NOMO-1 treated with dmso at 0.1 percent for 144 hours (cell line): ENCODE measurements at regions not wholly inside any gene's neighbourhood (a gene's known extent, or its start where the extent isn't known, plus 50 kb on each side); places are given as distances from the start of the nearest gene placed in this dataset.
A peak's percentile ranks its signal among the peaks of the same experiment; 100 is the strongest.
"Not testable (repeated sequence)": the region's sequence is repeated elsewhere in the genome, so short reads cannot be mapped to it uniquely, and the experiment has no call there.

Experiments
- DNase-seq: peaks from one replicate; lab custom pipeline; 2025; ENCODE audit not compliant: unreplicated experiment; lab: John Stamatoyannopoulos, UW

DNA sequence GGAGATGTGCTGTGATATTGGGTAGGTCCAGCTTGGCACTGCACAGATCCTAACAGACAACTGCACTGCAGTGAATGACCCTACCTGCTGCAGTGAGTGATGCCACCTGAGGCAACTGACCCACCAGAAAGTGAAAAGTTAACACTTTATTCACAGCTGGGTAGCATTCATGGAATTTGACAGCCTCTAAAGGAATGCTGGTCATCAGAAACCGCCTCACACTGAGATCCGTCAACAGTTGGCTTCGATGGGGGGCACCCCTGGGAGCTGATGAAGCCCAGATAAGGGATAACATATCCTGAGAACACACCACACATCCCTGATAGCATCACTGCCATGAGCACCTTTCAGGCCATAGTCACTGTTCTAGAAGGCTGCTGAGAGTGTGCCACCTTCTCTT, 272.4 kb upstream of the CRY1 start:
- no peak for DNase-seq

DNA sequence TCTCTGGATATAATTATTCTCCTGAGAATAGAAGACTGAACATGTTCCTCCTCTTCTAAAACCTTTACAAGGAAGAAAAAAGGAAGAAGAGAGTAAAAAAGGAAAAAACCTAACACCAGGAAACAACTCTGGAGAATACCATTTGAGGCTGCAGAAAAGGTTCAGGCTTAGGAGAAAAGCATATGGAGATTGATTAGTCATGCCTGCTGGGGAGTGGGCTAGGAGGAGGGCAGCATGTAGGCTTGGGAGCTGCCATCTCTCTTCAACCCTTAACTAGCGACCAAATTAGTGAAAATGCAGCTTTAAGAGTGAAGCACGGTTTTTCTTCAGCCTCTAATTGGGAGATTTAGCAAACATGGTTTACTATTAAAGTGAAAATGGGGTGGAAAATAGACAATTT, 273.0 kb upstream of the CRY1 start:
- no peak for DNase-seq

DNA sequence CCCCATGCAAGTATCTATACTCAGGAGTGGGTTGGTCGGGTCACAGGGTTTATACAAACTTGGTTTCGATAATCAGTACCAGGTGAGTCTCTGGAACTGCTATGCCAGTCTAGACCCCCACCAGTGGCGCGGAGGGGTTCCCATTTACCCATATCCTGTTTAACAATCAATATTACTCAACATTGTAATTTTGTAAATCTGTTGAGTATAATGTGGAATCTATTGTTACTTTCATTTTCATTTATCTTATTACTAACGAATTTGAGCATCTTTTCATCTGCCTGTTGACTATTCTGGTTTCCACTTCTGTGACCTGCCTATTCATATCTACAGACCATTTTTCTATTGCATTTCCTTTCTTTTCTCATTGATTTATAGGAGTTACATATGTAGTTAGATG, 275.2 kb upstream of the CRY1 start:
- no peak for DNase-seq

DNA sequence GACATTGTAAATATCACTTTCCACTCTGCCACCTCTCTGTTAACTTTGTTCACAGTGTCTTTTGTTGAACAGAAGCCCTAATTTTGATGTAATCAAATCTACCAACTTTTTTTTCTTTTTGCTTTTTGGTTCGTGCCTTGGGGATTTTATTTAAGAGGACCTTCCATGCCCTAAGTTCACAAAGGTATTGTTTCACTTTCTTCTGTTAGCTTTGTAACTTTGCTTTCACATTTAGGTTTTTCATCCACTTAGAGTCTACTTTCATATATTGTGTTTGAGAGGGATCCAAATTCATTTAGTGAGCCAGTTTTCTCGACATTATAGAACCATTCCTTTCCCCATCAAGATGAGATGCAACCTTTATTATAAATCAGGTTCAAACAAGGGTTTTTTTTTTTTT, 275.7 kb upstream of the CRY1 start:
- no peak for DNase-seq

DNA sequence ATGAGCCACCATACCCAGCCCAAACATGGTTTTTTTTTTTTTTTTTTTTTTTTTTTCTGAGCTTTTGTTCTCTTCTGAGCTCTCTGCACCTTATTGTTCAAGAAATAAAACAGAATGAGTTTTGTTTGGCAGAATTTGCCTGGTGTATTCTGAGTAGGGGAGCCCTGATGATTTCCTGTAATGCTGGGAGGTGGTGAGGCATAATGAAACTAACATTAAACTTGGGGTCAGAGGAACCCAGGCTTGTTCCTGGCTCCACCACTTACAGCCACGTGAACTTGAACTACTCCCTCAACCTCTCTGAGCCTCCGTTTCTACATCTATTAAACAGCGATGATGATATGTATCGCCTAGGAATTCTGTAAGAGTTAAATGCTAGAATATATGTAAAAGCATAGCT, 276.3 kb upstream of the CRY1 start:
- DNase-seq, result no peak

DNA sequence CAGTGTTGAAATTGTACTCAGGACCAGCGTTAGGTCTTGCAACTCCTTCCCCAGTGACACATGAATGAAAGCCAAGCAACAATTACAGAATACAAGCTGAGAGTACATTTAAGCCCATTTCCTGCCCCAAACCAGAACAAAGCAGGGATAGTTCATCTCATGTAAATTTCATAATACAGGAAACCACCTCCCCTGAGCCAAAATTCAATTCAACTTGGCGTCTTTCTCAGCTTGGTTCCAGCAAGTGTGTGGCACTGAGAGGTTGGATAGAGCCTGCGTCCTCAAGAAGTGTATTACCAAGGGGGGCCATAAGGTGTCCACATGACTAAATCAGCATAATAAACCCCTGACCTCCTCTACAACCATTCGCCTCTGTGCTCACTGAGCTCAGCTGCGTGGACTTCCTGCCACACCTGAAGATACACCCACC, 278.9 kb upstream of the CRY1 start:
- DNase-seq, result no peak

DNA sequence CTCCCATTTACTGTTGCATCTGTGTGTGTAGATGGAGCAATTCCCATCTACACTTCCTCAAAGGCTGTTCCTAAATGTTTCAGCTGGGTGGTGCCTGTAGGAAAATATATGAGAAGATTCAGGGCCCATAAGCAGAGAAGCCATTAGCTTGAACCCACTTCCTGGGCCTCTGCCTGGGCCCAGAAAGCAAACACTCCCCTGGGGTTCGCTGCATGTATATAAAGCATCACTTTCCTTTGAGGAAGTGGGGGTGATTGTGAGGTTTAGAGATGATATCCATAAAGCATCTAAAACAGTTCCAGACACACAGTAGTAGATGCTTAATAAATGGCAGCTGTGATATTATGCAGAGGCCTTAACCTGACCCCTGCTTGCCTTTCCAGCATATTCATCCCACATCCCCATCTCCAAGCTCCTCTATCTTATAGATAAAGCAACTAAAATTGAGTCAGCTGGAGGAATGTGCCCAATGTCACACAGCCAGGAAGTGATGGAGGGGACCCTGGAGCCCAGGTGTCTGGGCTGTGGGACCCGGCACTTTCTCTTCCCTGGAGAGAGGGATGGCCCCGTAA, 280.0 kb upstream of the CRY1 start:
- no peak for DNase-seq

DNA sequence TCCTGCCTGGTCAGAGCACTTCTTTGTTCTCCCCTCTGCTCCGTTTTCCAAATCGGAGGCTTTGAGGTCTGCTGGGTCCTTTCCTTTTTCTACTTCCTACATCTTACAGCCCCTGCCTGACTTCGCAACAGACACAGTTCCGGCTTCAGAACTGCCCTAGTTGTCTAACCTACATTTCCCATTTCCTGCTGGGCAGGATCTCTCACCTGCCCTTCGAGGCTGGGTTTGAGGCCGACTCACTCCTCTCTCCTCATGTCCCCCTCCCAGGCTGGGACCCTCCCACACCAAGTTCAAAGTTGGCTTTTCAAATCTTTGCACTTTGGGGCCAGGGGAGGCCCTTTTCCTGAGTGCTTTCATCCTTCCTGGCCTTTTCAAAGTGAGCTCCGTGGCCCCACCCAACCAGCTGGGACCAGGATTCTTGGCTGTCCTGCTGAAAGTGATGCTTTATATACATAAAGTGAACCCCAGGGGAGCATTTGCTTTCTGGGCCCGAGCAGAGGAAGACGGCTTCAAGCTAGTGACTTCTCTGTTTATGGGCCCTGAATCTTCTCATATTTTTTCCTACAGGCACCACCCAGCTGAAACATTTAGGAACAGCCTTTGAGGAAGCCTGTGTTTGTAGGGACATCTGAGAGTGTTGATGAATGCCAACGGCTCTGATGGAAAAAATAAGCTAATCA, 281.0 kb upstream of the CRY1 start:
- peak; percentile 19 for DNase-seq

DNA sequence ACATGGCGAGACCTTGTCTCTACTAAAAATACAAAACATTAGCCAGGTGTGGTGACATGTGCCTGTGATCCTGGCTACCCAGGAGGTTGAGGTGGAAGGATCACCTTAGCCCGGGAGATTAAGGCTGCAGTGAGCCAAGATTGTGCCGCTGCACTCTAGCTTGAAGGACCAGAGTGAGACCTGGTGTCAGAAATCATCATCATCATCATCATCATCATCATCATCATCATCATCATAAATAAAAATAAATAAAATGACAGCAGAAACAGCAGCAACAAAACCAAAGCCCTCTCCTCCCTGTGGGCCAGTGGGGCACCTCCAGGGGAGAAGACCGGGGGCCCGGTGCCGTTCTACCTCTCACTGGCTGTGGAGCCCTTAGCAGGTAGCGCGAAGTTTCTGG, 281.9 kb upstream of the CRY1 start:
- no peak for DNase-seq

DNA sequence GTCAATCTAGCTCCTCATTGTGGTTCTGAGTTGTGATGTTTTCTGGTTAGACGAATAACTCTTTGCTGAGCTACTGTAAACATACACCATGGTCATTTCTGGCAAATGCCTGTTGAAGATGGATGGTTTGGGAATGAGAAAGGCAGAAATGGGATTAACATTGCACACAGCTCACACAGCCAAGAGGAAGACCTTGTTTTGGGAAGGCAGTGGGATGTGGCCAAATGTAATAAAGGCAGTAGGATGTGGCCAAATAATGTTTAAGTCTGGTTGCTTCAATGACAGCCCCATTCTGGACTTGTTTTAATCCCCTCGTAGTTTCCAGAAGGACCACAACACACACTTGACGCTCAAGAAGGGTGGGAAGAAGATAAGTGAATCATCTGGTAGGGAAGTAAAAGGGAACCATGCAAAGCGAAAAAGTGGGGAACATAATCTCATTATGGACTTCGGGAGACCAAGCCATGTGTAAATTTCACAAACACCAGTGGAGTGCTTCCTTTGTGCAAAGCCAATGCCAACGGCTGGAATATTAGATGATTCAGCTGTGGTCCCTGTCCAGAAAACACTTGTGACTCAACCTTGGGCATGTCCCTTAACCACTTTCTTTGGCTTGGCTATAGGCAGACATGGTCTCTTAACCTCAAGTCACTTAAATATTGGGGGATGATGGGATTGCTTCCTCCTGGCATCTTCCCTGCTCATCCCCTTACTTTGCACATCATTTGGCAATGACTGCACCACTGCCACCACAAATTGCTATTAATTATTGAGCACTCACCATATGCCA, 284.4 kb upstream of the CRY1 start:
- no peak for DNase-seq

DNA sequence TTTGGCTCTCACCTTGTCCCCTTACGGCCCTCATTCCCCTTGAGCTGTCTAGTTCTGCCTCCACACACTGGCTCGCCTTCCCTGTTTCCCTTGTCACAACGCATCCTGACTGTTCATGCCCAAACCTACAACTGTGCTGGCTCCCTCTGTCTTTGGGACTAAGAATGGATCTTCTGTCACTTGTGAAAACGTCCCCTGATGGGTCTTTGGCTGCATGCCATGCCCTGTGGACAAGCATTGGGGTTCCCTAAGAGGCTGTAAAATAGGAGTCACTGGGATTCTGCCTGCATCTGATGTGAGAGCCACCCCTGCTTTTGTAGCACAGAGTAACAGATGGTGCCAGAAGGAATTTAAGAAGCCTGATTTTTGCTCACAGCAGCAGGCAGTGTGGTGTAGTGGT, 285.3 kb upstream of the CRY1 start:
- DNase-seq, result no peak

DNA sequence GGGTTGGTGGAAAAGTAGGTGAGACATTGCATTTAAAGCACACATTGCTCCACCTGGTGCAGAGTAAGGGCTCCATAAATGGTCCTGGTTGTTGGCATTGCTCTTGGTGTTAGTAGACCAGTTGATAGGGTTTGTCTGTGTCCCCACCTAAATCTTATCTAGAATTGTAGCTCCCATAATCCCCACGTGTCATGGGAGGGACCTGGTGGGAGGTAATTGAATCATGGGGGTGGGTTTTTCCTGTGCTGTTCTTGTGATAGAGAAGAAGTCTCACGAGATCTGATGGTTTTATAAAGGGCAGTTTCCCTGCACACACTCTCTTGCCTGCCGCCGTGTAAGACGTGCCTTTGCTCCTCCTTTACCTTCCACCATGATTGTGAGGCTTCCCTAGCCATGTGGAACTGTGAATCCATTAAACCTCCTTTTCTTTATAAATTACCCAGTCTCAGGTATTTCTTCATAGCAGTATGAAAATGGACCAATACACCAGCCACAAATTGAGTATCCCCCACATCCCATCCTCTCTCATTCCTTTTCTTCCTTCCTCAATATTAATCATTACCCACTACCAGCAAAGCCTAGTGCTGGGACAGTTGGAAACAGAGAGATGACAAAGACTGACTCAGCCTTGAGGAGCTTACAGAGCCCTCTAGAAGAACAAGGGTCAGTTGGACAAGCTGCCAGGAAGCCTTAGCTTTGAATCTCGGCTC, 285.9 kb upstream of the CRY1 start:
- DNase-seq, result not testable (repeated sequence)

DNA sequence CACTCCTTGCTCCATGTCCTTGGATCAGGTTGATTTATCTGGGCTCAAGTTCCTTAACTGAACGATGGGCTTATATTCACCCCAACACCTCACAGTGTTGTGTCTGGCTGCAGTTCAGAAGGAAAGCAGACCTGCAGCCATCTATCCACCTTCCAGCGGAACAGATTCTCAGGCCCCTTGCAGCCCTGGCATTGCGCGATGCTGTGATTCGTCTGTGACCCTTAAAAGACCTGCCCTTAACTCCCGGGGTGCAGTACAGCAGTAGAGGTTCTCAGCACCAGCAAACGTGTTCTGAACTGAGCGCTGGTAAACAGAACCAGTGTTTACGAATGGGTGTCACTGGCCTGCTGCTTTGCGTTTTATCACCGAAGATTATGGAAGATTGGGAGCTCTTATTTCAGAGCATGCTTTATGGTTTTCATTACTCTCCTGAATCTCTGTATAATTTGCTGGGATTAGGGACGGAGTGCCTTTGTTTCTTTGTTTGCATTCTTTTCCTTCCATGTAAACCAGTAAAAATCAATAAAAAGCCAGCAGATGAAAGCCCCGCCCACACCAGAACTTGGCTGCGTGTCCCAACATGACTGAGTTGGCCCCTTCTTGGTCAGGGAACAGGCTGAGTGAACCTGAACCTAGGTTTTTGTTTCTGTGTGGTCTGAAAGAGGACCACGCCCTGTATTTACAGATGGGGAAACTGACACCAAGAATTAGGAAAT, 286.7 kb upstream of the CRY1 start:
- DNase-seq, result no peak

DNA sequence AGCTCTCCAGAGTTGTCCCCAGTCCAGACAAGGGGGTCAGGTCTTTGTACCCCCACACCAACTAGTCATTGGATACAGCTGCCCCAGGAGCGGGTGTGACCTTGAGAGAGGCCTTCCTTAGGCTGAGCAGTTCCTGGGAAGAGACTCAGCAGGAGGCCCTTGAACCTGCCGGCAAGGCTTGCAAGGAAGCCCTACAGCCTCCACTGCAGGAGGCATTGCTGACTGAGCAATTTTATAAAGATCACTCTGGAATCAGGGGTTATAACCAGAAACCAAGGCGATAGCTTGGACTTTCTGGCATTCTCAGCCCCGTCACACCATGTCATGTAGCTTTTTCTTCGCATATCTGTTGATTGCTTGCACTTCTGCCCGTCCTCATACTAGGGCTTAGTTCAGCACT, 291.3 kb upstream of the CRY1 start:
- no peak for DNase-seq

DNA sequence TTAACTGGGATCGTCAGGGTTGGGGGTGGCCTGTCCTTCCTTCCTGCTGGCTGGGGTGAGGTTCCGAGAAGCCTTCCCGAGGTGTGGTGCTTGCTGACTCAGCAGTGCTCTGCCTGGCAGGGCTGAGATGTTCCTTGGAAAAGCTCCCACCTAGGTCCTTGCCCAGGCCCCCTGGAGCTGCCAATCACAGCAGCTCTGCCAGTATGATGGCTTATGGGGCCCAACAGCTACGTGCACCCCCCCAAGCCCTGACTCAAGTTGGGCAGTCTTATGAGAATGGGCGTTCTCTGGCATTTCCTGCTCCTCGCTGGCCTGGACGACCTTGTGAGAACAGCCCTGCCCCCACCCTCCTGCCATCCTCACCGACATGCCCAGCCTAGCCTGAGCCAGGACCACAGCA, 292.2 kb upstream of the CRY1 start:
- DNase-seq, result no peak

DNA sequence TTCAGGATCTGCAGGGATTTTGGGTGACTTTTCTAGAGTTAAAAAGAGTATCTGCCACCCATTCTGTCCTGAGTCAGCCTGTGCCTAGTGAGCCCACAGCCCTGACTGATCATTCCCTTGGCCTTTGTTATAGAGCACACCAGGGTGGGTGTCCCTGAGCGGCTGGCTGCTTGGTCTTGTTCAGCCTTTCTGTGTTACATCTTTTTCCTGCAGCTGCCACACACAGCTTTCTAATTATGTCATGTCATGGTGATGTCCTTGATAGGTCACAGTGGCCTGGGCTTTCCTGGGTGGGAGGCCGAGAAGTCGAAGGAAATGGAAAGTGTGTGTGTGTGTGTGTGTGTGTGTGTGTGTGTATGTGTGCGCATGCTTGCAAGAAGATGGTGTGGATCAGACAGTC, 293.2 kb upstream of the CRY1 start:
- DNase-seq, result no peak

DNA sequence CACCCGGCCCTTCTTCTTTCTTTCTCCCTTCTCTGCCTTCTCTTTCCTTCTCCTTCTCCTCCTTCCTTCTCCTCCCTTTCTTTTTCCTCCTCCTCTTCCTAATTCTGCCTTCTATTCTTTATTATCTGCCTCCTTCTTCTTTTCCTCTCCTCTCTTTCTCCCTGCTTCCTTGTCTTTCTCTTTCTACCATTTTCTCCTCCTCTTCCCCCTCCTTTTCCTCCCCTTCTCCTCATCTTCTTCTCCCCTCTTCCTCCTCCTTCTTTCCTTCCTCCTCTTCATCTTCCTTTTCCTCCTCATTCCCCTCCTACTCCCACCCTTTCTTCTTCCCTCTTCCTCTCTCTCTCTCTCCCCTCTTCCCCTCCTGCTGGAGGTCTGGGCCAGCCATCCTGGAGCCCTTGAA, 294.9 kb upstream of the CRY1 start:
- DNase-seq, result no peak

DNA sequence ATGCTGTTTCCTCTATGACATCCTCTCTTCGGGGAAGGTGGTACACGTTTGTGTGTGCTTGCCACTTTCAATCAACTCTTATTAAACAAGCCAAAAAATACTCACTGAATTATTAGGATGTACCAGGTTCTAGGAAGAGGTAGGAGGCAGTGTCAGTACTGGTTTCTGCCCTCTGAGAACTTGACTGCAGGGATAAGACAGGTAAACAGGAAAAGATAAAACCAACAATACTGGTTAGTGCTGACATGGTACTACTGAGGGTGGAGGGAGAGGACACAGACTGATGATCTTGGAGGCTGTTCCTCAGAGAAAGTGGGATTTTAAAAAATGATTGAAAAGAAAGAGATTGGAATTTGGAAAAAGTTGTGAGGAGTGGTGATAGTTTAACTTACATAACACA, 295.2 kb upstream of the PWP1 start:
- DNase-seq, result no peak

DNA sequence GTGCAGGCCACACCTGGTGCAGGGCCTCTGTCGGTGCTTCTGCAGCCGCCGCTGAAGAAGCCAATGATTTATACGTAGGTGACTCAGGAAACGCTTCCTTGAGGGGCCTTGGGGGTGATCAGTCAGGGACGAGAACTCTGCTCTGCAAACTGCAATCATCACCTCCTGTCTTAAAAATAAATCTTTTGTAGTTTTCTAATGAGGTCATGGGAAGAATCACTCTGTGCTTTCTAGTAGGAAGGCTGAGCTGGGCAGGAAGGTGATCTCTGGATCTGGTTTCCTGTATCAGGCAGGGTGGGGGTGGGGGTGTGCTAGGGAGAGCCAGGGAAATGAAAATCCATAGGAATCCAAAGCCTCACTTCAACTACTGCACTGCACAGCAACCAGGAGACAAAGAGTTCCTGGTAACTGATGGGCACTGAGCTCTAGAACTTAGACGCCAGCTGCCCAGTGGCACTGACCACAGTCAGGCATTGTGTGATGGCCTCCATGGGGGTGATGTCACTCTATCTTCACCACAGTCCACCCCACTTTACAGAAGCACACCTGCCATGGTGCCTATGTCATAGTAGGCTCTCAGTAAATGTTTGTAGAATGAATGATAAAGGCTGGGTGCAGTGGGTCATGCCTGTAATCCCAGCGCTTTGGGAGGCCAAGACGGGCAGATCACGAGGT, 292.4 kb upstream of the PWP1 start:
- DNase-seq, result no peak

DNA sequence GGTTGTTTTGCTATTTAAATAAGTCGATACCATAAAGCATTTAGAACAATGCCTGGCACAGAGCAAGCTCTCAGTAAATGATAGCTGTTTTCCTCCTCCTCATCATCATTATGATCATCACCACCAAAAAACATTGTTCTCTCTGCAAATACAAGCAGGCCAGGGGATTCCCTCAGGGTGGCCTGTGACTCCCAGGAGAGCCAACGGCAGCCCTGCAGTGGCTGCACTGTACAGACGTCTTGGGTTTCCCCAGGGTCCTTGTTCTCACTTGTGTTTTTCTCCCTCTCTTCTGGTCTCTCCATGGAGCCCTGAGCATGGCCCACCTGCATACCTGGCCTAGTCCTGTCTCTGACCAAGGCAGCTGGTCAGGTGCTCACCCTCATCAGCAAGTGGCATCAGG, 290.9 kb upstream of the PWP1 start:
- DNase-seq, result no peak

DNA sequence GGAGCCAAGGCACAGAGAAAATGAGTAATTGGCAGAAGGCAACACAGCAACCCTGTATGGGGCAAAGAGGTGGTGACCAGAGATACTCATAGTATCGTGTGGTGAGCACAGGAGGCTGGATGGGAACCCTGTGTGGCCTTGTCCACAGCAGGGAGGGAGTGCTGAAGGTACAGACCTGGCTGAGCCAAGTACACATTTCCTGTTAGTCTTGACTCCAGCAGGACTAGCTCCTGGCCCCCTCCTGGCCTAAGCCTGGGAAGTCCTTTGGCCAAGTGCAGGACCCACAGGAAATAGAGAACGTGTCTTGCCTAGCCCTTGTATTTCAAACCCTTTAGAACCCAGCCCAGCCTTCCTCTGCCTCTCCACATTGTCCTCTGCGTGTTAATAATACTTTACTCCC, 289.8 kb upstream of the PWP1 start:
- DNase-seq, result no peak
